NCI-H1092 (cell line): ENCODE measurements at regions not wholly inside any gene's neighbourhood (a gene's known extent, or its start where the extent isn't known, plus 50 kb on each side); places are given as distances from the start of the nearest gene placed in this dataset.

ENCODE experiments used
- DNase-seq: peaks from one replicate; lab custom pipeline; 2025; lab: John Stamatoyannopoulos, UW

GRCh38 chr17:33475594-33475993 lies 182.5 kb upstream of the ASIC2 start:
- no peak for DNase-seq

DNA sequence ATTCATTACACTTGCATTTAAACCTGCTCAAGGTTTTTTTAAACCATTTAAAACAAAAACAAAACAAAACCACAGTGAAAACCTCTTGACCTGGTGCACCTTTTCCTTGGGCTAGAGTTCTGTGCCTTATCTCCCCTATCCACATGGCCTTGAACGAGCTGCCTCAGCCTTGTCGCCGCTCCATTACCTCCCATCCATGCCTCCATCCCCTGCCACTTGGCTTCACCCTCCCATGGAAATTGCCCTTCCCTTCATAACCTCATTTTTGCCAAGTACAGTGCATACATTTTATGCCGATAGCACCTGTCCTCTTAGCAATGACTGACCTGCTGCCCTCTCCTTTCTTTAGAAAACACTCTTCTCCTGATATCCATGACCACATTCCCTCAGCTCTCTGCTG lies 188.6 kb upstream of the ASIC2 start:
- DNase-seq = no peak

DNA sequence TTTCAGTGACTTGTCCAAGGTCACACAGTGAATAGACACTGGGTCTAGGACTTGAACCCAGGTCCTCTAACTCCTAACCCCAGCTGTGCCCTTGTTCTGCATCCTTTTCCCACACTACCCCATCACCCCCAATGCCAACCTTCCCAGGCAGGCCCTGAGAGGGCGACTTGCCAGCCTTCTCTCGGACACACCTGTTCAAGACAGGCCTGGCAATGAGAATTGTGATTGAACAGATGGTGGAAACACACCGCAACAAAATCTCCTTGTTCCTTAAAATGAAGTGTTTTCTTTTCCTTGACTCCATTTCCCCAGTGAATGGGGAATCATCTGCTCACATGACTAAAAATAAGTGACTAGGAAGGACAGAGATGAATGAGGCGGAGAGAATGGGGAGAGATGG lies 189.5 kb upstream of the ASIC2 start:
- no peak for DNase-seq

DNA sequence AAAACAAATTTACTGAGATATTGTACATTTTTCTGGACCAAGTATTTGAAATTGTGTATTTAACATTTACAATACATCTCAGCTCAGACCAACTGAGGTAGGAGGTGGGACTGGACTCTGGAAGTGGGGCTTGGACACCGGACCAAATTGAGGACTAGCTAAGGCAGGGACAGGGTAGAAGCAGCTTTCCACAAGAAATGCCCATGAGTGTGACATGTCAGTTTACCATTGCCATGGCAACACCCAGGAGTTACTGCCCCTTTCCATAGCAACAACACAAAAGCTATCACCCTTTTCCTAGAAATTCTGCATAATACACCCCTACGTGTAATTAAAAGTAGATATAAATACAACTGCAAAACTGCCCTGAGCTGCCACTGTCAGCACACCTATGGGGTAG lies 191.5 kb upstream of the ASIC2 start:
- no peak for DNase-seq

- no peak for DNase-seq
These were observed 193.2 kb upstream of the ASIC2 start for GRCh38 chr17:33486135-33486885.

GRCh38 chr17:33487187-33487879 lies 194.2 kb upstream of the ASIC2 start:
- DNase-seq = no peak

DNA sequence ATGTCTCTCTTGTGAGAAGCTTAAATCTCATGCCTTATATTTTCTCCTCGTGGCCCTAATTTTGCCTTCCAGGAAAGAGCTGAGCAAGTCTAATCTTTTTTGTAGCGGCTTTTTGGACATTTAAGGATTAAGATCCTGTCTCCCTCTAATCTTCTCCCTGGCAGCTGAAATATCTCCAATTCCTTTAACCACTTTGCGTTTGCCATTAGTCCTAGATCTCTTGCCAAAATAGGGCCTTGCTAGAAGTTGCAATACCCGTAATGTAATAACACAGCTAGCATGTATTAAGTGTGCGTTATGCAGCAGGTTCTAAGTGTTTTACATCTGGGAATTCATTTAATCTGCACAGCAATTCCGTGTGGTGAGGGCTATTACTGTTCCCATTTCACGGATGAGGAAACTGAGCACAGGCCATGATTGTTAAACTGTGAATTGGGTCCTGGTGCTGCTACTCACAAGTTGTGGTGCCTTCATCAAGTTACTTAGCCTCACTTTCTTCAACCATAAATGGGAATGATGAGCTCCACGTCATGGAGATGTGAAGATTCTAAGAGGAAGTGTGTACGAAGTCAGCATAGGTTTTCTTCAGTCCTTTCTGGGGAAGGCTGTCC lies 198.9 kb upstream of the ASIC2 start:
- no peak for DNase-seq

- no peak for DNase-seq
These were observed 199.7 kb upstream of the ASIC2 start for GRCh38 chr17:33492731-33493265.

- DNase-seq = no peak
These were observed 200.5 kb upstream of the ASIC2 start for GRCh38 chr17:33493566-33493965.

DNA sequence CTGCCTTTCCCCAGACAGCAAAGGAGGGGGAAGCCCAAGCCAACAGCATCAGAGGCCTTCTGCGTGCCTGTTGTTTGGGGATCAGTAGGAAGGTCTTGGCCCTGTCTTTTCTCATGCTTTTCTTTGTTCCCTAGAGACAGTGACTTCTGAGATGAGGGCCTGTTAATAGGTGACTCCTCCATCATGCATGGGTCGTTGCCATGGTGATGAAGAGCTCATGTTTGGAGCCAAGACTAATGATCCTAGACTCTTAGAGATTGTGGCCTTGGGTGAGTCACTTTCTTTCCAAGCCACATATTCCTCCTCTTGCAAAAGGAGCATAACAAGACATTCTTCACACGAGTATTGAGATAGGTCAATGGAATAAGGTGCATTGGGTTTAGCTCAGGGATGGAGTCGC lies 201.1 kb upstream of the ASIC2 start:
- DNase-seq = no peak

GRCh38 chr17:33497623-33498022 lies 204.5 kb upstream of the ASIC2 start:
- no peak for DNase-seq

GRCh38 chr17:33498069-33498468 lies 205.0 kb upstream of the ASIC2 start:
- DNase-seq = no peak

DNA sequence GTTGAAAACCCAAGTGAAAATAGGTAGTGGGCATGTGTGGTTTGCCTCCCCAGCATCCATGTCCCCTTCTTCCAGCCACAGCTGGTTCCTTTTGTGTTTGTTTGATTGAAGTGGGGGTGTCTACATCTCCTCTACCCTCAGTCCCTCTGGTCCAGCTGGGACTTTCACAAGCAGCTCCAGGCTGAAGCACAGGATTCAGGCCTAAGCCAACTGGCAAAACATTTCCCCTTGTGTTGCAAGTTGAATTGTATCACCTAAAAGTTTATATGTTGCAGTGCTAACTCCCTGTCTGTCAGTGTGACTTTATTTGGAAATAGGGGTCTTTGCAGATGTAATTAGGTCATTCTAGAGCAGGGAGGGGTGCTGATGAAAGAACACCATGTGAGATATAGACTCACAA lies 205.9 kb upstream of the ASIC2 start:
- no peak for DNase-seq

DNA sequence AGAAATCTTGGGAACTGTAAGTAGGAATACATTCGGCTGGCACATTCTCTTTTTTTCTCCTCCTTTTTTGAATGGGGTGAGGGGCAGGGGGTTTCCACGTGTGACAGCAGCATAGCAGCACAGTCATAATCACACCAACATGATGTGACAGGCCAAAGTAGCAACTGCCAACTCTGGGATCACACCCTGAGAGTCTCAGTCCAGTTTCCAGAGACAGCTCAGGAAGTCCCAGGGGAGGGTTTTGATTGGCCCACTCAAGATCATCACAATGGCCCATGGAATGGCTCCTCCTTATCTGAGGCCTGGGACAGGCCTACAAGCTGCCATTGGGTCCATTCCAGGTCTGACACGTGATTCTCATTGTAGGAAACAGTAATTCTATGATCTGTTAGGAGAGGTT lies 207.1 kb upstream of the ASIC2 start:
- no peak for DNase-seq

DNA sequence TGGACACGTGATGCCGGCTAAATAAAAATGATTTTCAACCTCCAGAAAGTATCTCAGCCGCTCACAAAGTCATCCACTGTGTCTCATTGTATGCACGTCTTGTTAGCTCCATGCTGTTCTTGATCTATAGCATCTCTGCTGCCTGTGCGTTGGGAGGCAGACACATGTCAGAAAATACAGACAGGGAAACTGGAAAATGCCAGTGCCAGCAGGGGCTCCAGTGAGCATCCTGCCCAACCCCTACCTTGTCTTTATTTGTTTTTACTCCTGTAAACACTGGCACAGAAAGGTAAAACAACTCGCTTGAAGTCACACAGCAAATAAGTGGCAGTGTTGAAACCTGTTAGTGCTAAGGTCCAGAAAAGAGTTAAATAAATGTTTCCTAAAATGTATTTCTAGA lies 208.1 kb upstream of the ASIC2 start:
- no peak for DNase-seq

GRCh38 chr17:33504571-33504970 lies 211.5 kb upstream of the ASIC2 start:
- DNase-seq = no peak

GRCh38 chr17:33506889-33507650 lies 214.0 kb upstream of the ASIC2 start:
- no peak for DNase-seq

- no peak for DNase-seq
These were observed 215.1 kb upstream of the ASIC2 start for GRCh38 chr17:33508215-33508614.

GRCh38 chr17:33509331-33509730 lies 216.2 kb upstream of the ASIC2 start:
- no peak for DNase-seq

DNA sequence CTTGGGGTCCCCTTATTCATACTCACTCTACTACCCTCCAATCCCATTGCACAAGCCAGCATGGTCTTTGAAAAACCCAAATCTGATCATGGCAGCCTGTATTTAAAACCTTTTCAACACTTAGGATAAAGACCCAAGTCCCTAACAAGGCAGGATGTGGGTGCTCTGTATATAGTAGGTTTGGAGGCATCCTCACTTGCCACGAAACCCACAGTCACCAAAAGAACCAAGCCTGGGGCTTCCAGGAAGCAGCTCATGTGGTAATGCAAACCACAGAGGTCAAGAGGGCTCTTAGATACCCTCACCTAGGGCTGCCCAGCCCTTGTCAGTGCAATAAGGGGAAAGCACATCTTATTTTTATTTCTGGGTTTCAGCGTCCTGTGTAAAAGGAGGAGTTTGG lies 218.6 kb upstream of the ASIC2 start:
- no peak for DNase-seq

GRCh38 chr17:33512113-33512512 lies 219.0 kb upstream of the ASIC2 start:
- DNase-seq = no peak

DNA sequence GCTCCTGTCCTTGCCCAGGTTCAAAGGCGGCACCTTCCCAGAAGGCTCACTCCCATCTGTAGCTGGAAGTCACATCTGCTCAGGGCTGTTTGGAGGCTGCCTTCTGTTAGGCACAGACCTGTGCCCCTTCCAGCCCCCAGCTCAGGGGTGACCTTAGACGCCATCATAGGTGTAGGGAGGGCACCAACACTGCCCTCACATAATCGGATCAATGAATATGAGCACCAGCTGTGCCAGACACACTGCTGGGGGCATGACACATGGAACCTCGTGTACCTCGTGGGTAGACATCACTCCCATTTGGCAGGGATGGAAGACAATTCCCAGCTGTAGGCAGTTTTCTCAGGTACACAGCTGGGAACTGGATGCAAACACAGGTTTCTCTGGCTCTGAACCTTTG lies 220.7 kb upstream of the ASIC2 start:
- no peak for DNase-seq
